ENCODE measurements at regions not wholly inside any gene's neighbourhood (a gene's known extent, or its start where the extent isn't known, plus 50 kb on each side); places are given as distances from the start of the nearest gene placed in this dataset.

- TF ChIP-seq CTCF (IDR thresholded peaks at IDR 0.05; ENCODE audit: insufficient read depth, low read depth, low read length) = no peak
- no peaks in the 10 kb centered on the region for H3K36me3 ChIP-seq (ENCODE audit: control insufficient read depth, insufficient read depth, low read length)
- no peak for DNase-seq (ENCODE audit: low read depth)
- no peak overlapping the region for H3K4me3 ChIP-seq (ENCODE audit: low read depth, low read length)
- H3K27me3 ChIP-seq (ENCODE audit: control insufficient read depth, insufficient read depth, low read length) = no peaks in the 10 kb centered on the region; the same call in 1 of the 2 replicates
- CTCF ChIA-PET = no interaction called here
- POLR2A ChIA-PET = no interaction called here
These were observed 238.4 kb downstream of the CDCA7 start for GRCh38 chr2:173593109-173593508.

- Histone ChIP-seq H3K27me3 (ENCODE audit: control insufficient read depth, insufficient read depth, low read length) (no peaks in the 10 kb centered on the region; the same call in 1 of the 2 replicates), H3K36me3 (ENCODE audit: control insufficient read depth, insufficient read depth, low read length) (no peaks in the 10 kb centered on the region), H3K4me3 (ENCODE audit: low read depth, low read length) (no peak overlapping the region)
- POLR2A ChIA-PET = no interaction called here
- TF ChIP-seq CTCF (IDR thresholded peaks at IDR 0.05; ENCODE audit: insufficient read depth, low read depth, low read length) = no peak
- CTCF ChIA-PET = no interaction called here
- no peak for DNase-seq (ENCODE audit: low read depth)
These were observed 241.6 kb downstream of the CDCA7 start for GRCh38 chr2:173596244-173596643.

GRCh38 chr2:173598525-173598924, 243.9 kb downstream of the CDCA7 start:
- TF ChIP-seq CTCF (IDR thresholded peaks at IDR 0.05; ENCODE audit: insufficient read depth, low read depth, low read length) = no peak
- CTCF ChIA-PET = no interaction called here
- H3K4me3 ChIP-seq (ENCODE audit: low read depth, low read length) = no peak overlapping the region
- POLR2A ChIA-PET = no interaction called here
- no peaks in the 10 kb centered on the region for H3K36me3 ChIP-seq (ENCODE audit: control insufficient read depth, insufficient read depth, low read length)
- H3K27me3 ChIP-seq (ENCODE audit: control insufficient read depth, insufficient read depth, low read length) = no peaks in the 10 kb centered on the region; the same call in 1 of the 2 replicates
- no peak for DNase-seq (ENCODE audit: low read depth)

- Histone ChIP-seq H3K36me3 (ENCODE audit: control insufficient read depth, insufficient read depth, low read length) (no peaks in the 10 kb centered on the region), H3K27me3 (ENCODE audit: control insufficient read depth, insufficient read depth, low read length) (no peaks in the 10 kb centered on the region; the same call in 1 of the 2 replicates), H3K4me3 (ENCODE audit: low read depth, low read length) (no peak overlapping the region)
- POLR2A ChIA-PET = no interaction called here
- CTCF ChIA-PET = no interaction called here
- TF ChIP-seq CTCF (IDR thresholded peaks at IDR 0.05; ENCODE audit: insufficient read depth, low read depth, low read length) = no peak
- no peak for DNase-seq (ENCODE audit: low read depth)
These were observed 245.2 kb downstream of the CDCA7 start for GRCh38 chr2:173599821-173600359.

GRCh38 chr2:173602153-173602795, 247.6 kb downstream of the CDCA7 start:
- CTCF ChIA-PET = no interaction called here
- H3K27me3 ChIP-seq (ENCODE audit: control insufficient read depth, insufficient read depth, low read length) = no peaks in the 10 kb centered on the region; the same call in 1 of the 2 replicates
- no peaks in the 10 kb centered on the region for H3K36me3 ChIP-seq (ENCODE audit: control insufficient read depth, insufficient read depth, low read length)
- TF ChIP-seq CTCF (IDR thresholded peaks at IDR 0.05; ENCODE audit: insufficient read depth, low read depth, low read length) = no peak
- H3K4me3 ChIP-seq (ENCODE audit: low read depth, low read length) = no peak overlapping the region
- no peak for DNase-seq (ENCODE audit: low read depth)
- POLR2A ChIA-PET = no interaction called here
